ENCODE measurements at regions not wholly inside any gene's neighbourhood (a gene's known extent, or its start where the extent isn't known, plus 50 kb on each side); places are given as distances from the start of the nearest gene placed in this dataset.

DNA sequence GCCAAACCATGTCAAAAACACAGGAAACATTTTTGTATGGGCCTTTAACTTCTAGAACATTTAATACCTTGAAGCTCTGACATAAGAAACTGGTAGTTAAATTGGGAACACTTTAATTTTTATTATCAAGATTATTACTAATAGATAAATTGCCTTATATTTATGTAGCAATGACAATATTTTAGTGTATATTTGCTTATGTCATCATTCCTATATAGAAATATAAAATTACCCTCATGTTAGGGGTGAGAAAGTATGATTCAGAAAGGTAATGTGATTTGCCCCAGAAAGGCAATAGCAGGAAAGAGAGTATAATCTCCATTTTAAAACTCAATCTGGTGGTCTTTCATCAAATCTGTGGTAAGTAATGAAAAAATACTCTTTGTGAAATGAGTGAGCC lies 147.4 kb downstream of the IL15 start:
- DNase-seq (ENCODE audit: low read depth) = no peak

DNA sequence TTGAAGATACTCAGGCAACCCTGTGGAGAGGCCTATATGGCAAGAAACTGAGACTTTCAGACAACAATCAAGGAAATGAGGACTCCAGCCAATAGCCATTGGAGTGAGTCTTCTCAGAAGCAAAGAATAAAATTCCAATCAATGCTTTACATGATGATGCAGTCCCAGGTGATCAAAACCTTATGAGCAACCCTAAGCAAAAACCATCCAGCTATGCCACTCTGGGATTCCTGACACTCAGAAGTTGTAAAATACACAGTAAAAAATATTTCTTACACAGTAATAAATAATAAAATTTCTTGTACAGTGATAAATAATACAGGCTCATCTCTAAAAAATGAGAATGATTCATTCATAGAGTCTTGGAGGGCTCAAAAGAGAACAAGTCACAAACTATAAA lies 150.6 kb downstream of the IL15 start:
- DNase-seq (ENCODE audit: low read depth) = no peak

DNA sequence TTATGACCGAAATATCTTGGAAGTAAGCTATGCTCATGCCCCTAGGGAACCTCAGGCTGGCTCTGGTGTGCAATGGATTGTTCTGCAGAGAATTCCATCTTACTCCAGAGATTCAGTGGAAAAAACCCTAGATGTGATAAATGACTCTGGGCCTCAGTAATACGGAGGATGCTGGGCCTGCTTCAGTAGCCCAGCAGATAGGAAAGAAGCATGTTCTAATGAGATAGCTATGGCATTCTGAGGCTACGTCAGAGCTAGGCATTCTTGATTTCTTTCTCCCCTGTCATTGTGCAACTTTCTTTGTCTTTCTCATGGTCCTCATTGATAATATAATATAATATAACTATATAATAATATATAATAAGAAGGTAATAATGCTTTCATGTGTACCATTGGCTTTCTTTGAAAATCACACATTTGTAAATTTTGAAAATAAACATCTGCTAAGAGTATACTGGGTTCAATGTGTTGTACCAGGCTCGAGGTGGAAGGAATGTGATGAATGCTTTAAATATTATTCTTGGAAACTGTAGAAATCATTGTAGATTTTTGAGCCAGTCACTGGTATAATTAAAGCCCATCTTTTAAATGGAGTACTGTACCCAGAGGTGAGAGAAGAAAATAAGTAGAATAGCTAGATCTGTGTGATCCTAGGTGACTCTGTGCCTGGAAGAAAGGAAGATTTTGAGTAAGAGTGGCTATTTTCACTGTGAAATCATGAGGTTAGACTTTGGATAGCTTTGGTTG lies 152.0 kb downstream of the IL15 start:
- no peak for DNase-seq (ENCODE audit: low read depth)

DNA sequence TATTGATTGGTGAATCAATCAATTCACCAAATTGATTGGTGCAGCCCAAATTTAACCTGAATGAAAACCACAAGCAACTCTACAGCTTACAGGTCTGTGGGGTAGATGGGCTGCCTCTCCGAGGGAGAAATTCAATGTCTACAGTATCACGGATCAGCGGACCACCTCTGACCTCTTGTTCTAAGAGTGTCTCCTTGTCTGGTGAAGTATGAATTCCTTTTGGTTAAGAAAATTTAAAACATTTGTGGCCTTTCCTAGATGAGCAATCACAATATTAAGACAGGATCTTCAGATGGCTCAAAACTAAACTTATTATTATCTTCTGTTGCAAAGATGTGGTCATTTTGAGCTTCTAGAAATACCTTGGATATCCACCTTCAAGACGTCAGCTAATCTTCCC lies 153.3 kb downstream of the IL15 start:
- DNase-seq (ENCODE audit: low read depth) = peak; percentile 57

DNA sequence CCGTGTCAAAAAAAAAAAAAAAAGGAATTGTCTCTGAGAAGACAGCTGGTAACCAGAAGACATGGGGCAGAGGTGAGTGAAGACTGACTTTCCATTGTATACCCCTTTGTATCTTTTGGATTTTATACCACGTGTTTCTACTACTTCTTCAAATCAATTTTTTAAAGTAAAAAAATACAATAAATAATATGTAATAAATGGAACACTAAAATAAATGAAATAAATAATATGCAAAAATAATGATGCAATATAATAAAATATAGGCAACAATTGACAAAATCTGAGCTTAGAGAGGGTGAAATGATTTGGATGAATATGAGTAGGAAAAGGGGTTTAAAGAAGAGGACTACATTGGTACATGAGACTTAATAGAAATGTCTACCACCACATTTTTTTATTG lies 155.8 kb downstream of the IL15 start:
- no peak for DNase-seq (ENCODE audit: low read depth)

DNA sequence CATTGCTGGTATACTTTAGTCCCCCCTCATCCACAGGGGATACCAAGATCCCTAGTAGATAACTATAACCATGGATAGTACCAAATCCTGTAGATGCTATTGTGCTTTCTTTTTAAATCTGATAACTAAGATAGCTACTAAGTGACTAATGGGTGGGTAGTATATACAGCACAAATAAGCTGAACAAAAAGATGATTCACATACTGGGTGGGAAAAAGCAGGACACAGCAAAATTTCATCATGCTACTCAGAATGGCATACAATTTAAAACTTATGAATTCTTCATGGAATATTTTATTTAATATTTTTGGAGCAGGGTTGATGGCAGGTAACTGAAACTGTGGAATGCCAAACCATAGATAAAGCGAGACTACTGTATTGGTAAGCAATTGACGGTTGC lies 161.6 kb downstream of the IL15 start:
- no peak for DNase-seq (ENCODE audit: low read depth)

DNA sequence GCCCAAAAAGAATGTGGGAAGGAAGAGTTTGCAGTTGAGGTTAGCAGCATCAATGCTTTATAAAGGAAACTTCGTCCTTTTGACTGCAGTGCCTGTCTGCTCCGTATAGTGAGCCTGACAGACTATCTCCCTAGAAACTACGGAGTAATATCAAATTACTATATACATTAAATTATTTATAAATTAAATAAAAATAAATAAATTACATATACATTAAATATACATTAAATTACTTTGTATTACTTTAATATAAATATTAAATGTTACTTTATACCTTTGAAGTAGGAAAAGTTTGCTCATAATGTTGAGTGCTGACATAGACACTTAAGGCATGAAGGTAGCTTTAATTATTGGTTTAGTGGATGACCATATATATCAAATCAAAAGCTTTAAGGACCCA lies 165.2 kb downstream of the IL15 start:
- DNase-seq (ENCODE audit: low read depth) = no peak

DNA sequence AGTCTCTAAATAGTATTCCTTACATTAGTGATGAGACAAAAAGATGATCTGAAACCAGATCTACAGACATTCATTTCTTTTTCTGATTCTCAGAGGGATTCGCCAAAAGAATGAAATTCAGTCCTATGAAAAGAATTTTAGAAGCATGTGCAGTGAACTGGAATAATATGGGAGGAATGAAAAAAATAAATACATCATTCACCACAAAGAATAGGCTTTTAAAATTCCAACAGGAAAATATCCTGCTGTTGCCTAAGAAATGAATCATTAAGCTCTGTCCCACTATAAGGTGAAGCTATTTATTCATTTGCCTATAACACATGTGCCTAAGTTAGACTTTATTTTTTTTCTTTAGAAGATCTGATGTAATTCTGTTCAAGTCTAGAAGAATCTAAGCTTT lies 165.9 kb downstream of the IL15 start:
- peak; percentile 96 for DNase-seq (ENCODE audit: low read depth)

DNA sequence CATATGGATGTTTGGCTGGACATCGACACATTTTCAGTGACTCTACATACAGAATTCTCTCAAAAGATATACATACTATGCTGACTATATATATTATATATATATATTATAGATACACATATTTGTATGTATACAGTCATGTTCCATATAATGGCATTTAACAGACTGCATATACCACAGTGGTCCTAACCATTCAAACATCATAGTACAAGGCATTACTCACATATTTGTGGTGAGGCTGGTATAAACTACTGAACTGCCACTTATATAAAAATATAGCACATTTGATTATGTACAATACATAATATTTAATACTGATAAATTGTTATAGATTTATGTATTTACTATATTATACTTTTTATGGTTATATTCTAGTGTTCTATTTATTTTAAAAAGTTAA lies 168.5 kb downstream of the IL15 start:
- no peak for DNase-seq (ENCODE audit: low read depth)

DNA sequence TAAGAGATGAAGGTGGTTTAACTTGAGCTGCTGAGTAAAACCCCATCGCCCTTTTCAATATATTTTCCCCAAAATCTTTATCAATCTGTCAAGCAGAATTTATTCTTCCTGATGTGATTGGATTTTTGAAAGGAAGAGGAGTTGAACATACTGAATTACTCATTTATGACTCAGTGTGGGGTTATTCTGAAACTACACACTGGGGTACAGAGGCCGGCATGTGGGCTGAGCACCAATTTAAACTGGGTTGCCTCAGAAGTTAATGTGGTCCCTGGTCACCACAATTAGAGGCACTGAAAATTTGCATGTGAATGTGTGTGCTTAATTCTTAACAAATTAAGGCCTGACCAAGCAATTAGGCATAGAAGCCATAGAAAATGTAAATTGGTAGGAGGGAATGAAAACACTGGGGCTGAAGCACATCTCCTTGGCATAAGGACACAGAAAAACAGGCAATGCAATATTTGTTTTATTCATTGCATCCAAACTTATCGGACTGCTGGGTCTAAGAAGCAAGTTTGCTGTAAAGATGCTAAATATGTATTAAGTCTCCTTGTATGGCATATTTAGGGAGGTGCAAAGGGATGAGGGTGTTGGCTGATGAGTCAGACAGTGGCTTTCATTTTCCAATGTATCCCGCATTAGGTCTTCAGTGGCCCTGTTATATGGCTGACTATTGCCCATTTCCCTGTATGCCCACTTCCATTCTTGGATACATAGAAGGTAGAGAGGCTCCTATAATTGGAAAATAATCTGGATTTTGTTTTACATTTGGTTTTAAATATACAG lies 170.9 kb downstream of the IL15 start:
- peak; percentile 60 for DNase-seq (ENCODE audit: low read depth)

DNA sequence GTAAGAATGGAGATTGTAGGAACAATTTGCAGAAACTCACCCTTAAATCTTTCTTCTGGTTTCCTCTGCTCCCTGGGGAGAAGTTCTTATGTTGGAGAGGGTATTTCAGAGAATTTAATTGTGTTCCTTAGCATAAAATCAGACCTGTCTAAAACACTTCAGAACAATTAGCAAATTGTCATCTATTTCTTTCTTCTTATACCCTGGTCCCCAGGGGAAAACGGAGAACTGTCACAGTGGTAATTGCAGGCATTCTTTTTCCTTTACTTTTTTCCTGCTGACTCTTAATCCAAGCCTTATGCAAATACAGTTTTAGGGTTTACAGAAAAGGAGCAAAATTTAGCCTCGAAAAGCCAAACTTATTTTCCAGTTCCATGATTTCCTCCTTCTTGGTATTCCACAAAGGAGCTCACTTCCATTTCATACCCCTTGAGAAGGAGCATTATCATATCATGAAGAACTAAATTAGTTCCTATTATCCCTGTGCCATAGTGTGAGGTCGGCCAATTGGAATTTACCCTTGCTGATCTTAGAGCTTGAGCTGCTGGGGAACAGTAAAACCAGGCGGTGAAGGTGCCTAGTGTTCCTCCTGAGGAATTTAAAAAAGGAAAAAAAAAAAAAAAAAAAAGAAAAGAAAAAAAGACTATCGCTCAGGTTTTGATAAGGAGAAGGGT lies 173.8 kb downstream of the IL15 start:
- DNase-seq (ENCODE audit: low read depth) = no peak

DNA sequence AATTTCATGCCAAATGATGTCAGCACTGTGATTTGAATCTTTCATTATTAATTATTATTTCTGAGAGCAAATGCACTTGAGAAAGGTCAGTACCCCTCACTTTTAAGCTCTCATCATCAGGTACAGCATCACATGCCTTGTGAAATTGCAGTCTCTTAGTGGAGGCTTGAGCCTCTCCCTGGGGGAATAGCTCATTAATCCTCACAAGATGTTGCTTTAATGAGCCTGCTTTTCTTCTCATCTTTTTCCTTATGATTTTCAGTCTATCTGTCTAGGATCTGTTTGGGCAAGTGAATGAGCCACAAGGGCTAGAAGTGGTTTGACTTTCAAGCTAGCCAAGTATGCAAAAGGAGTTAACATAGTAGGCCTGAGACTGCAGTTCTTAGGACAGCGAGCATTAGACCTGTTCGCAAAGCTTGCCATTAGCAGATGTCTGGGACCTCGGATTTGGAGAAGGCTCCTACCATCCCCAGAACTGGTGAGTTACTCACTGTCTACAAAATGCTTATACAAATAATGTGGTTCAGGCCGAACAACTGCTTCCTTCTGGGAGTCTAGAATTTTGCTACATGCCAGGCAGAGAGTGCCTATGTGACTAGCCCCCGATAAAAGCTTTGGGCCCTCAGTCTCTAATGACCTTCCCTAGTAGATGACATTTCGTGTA lies 174.5 kb downstream of the IL15 start:
- no peak for DNase-seq (ENCODE audit: low read depth)

DNA sequence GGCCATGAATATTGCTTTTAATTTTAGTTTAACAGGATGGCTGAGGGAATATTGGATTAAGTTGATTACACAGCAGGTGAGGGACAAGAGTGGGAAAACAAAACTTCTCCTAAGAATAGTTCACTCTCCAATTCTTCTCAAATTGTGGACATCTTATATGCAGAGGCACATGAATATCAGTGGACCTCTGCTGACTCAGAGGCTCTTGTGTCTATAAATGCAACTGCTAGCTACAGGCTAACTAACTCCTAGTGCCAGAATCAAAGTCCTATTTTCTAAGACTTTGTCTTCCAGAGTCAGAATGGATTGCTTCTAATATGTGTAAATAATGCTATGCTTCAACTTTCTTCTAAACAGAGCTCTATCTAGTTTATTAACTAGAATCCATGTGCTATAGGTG lies 175.8 kb downstream of the IL15 start:
- DNase-seq (ENCODE audit: low read depth) = no peak

DNA sequence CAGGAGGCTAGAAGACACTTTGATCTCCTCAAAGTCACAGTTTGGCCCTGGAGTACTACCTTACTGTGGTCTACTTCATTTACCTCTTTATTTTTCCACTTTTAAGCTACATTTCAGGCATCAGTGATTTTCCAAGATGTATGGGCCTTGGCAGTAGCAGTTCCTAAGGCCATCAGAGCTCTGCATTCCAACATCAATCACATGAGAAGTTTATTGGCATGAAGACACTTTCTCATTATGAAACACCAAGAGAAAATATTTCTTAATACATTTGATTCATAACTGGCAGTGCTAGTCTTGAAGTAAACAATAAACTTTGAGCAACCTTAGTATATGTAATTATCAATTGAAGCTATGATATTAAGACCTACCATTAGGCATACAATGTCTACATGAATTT lies 178.1 kb downstream of the IL15 start:
- DNase-seq (ENCODE audit: low read depth) = no peak

DNA sequence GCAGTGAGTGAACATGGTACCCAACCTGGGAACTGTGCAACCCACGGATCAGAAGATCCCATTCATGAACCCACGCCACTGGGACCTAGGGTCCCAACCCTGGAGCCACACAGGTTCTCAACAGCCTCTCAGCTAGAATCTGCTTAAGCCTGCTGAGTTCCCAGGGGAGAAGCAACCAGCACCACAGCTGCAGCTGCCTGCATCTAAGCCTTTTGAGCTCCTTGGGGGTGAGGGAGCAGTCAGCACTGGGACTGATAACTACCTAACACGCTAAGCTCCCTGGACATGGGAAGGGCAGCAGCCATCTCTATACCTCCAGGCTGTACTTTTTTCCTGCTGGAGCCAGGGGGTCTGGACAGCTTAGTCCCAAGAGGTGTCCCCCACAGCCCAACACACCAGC lies 179.3 kb downstream of the IL15 start:
- no peak for DNase-seq (ENCODE audit: low read depth)

DNA sequence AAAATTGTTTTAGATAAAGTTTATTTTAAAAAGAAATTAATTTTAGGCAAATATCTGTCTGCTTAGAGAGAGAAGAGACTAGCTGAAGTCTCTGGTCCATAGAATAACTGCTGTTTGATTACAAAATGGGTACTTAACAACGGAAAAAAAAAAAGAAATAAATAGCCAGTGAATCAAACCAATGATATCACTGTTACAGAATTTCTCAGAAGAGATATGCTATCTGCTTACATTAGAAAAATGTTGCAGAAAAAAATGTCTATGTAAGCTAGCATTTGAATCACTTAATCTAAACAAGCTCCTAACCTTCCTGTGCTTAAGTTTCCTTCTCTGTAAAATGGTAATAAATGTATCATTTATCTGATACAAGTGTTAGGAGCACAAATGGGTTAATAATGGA lies 189.9 kb downstream of the IL15 start:
- no peak for DNase-seq (ENCODE audit: low read depth)

DNA sequence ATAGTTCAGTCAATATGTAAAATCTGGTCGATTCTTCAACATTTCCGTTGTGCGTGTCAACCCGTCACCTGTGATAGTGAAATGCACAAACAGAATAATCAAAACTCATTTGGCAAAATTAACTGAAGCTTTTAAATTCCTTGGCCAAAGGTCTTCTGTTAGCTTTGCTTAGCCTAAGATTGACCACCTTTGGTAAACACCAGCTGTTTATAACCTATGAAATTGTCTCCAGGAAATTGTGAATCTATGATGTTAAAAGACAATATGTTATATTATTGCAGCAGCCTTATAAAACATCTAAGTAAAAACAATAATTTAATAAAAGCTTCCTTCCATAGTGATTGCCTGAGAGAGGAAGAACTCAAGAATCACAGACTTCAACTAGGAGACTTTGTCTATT lies 196.8 kb downstream of the IL15 start:
- no peak for DNase-seq (ENCODE audit: low read depth)

DNA sequence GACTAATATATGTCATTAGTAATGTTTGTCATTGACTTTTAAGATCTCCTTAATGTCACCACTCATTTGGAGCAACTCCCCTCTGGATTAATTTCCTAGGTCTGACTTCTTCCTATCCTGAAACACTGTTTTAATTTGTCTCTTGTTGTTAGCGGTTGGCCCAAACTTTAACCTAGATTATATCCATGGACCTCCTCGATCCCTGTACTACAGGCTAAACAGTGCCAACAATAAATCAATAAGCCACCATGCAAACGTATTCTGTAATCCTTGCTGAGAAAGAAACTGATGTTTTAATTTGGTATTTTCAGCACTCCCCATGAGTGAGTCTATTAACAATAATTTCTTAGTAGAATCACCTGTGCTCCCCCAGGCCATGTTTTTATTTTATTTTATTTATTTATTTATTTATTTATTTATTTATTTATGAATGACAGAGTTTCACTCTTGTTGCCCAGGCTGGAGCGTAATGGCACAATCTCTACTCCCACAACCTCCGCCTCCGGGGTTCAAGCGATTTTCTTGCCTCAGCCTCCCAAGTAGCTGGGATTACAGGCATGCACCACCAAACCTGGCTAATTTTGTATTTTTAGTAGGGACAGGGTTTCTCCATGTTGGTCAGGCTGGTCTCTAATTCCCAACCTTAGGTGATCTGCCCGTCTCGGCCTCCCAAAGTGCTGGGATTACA lies 204.1 kb downstream of the IL15 start:
- DNase-seq (ENCODE audit: low read depth) = no peak

DNA sequence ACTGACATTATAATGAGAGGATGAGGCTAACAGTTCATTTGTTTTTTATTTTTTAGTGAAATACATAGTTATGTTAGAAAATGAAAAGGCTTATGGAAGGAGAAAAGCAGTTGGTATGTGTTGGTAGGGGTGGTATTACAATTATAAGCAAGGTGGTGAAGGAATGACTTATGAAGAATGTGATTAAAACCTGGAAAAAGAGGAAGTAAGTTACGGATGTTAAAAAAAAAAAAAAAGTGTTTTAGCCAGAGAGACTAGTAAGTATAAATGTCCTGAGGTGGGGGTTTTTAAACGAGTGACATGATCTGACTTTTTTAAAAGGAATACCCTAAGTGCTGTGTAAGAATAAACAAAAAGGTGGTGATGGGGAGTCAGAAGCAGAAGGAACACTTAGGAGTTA lies 206.8 kb downstream of the IL15 start:
- DNase-seq (ENCODE audit: low read depth) = no peak

DNA sequence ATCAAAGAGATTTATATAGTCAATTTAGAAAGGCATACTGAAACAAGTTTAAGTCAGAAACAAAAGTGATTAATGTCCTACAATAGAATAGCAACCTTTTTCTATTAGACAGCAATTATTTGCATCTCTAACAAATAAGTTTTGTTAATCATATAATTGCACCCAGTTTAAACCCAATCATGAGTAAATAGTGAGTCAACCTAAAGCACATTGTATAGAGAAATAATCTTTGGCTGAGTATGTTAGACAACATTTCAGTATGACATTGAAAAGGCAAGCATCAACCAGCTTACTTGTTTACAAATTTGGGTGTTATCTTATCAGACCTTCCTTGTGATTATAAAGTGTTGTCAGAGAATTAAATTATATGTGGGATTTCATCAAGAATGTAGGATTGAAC lies 209.5 kb downstream of the IL15 start:
- DNase-seq (ENCODE audit: low read depth) = no peak

DNA sequence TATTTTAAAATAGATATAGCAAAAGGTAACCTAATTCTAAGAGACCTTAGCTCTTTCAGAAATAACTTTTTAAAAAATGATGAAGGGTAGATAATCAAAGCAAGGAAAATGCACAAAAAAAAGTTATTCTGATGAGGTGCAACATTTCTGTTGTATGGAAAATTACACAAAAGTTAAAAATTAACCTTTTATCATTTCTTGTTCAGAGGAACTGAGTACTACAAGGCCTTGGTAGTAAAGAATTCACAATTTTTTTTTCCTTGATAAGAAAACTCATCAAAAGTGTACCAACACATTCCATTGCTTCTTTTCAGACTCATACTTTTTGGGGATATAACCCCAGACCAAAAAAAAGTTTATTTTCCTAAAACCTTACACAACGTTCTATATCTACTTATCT lies 213.0 kb downstream of the IL15 start:
- no peak for DNase-seq (ENCODE audit: low read depth)

DNA sequence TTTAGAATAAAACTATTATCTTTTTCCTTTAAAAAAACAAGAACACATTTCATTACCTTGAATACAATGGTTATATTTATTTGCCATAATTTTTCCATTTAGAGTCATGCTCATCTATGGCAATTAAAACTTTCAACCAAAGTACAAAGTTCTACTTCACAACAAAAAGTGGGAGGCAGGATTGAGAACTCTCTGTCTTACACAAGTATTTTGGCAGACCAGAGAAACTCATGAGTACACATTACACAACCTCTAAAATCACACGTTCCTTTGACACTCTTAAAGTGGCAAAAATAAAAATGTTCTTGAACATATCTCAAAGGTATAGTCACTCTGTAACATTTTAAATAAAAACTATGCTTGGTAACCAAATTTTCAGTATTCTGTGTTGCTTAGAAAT lies 213.4 kb downstream of the IL15 start:
- peak; percentile 36 for DNase-seq (ENCODE audit: low read depth)

Data from renal cortical epithelial cell (primary cell).